HepG2 (cell line): ENCODE measurements at regions not wholly inside any gene's neighbourhood (a gene's known extent, or its start where the extent isn't known, plus 50 kb on each side); places are given as distances from the start of the nearest gene placed in this dataset.

Experiments used
- CREM ChIP-seq, 2 experiments: sonication (generic) in 1 of 2; formaldehyde crosslinking in 1 of 2; IDR thresholded peaks; 2 replicates each; pipeline versions ENCODE4 v1.4.0 to v1.6.1; 2016 to 2020; ENCODE audit warnings: antibody characterized with exemption in 1 of 2, mild to moderate bottlenecking in 1 of 2, missing genetic modification reagents in 1 of 2
- IRF1 ChIP-seq: sonication (generic); formaldehyde crosslinking; IDR thresholded peaks from 2 replicates; pipeline ENCODE4 v1.4.0; 2020; ENCODE audit warnings: low read depth, mild to moderate bottlenecking, missing genetic modification reagents
- NCOA2 ChIP-seq: sonication (generic); formaldehyde crosslinking; IDR thresholded peaks from 2 replicates; pipeline ENCODE4 v1.8.0; 2022; ENCODE audit warnings: inconsistent platforms
- NFIC ChIP-seq: IDR thresholded peaks from 2 replicates; pipeline ENCODE4 v1.6.1; 2012; ENCODE audit warnings: mild to moderate bottlenecking, low read length, inconsistent platforms
- PHF8 ChIP-seq: sonication (generic); formaldehyde crosslinking; IDR thresholded peaks from 2 replicates; pipeline ENCODE4 v1.5.0; 2020; ENCODE audit warnings: missing genetic modification reagents
- SIN3A ChIP-seq: IDR thresholded peaks from 2 replicates; pipeline ENCODE4 v1.6.1; 2011; ENCODE audit warnings: low read depth, mild to moderate bottlenecking, control low read depth, low read length, borderline replicate concordance
- SMC3 ChIP-seq: IDR thresholded peaks from 2 replicates; pipeline ENCODE4 v1.6.1; 2011; ENCODE audit warnings: low read length, improper control_type of control experiment
- SNAPC5 ChIP-seq: sonication (generic); formaldehyde crosslinking; IDR thresholded peaks from 2 replicates; pipeline ENCODE4 v1.8.1; 2023; ENCODE audit warnings: mild to moderate bottlenecking, missing genetic modification reagents, borderline replicate concordance
- TEAD3 ChIP-seq: optimal IDR thresholded peaks from 2 replicates; pipeline ENCODE3; 2016; ENCODE audit warnings: borderline replicate concordance
- XRCC5 ChIP-seq: fragments of 200-400 bp; formaldehyde crosslinking; optimal IDR thresholded peaks from 2 replicates; pipeline ENCODE3; 2017; ENCODE audit warnings: mild to moderate bottlenecking, low read length
- ZBED4 ChIP-seq: sonication (generic); formaldehyde crosslinking; IDR thresholded peaks from 2 replicates; pipeline ENCODE4 v1.4.0; 2020; ENCODE audit warnings: missing genetic modification reagents, borderline replicate concordance
- ZKSCAN1 ChIP-seq: fragments of 150-350 bp; IDR thresholded peaks from 2 replicates; pipeline ENCODE4 v1.6.1; 2014; ENCODE audit warnings: low read length
- ZNF205 ChIP-seq: IDR thresholded peaks from 2 replicates; pipeline ENCODE4 v1.6.1; 2018; ENCODE audit warnings: missing biosample characterization, missing genetic modification reagents
- ZNF317 ChIP-seq: sonication (generic); formaldehyde crosslinking; IDR thresholded peaks from 2 replicates; pipeline ENCODE4 v1.5.0; 2020; ENCODE audit warnings: mild to moderate bottlenecking, missing genetic modification reagents
- ZNF562 ChIP-seq: sonication (generic); formaldehyde crosslinking; IDR thresholded peaks from 2 replicates; pipeline ENCODE4 v1.8.0; 2022; ENCODE audit warnings: missing genetic modification reagents, borderline replicate concordance
- ZSCAN31 ChIP-seq: sonication (generic); formaldehyde crosslinking; IDR thresholded peaks from 2 replicates; pipeline ENCODE4 v1.5.0; 2020; ENCODE audit warnings: low read depth, mild to moderate bottlenecking, missing genetic modification reagents
- TF ChIP-seq, protein P1 (sequence below): sonication (generic); formaldehyde crosslinking; IDR thresholded peaks from 2 replicates; pipeline ENCODE4 v1.5.0; 2020; ENCODE audit warnings: mild to moderate bottlenecking, missing genetic modification reagents
- TF ChIP-seq, protein P2 (sequence below): sonication (generic); formaldehyde crosslinking; IDR thresholded peaks from 2 replicates; pipeline ENCODE4 v1.4.0; 2020; ENCODE audit warnings: mild to moderate bottlenecking, missing genetic modification reagents
- TF ChIP-seq, protein P3 (sequence below): sonication (generic); formaldehyde crosslinking; IDR thresholded peaks from 2 replicates; pipeline ENCODE4 v1.8.1; 2023; ENCODE audit warnings: missing genetic modification reagents, mild to moderate bottlenecking, borderline replicate concordance

DNA sequence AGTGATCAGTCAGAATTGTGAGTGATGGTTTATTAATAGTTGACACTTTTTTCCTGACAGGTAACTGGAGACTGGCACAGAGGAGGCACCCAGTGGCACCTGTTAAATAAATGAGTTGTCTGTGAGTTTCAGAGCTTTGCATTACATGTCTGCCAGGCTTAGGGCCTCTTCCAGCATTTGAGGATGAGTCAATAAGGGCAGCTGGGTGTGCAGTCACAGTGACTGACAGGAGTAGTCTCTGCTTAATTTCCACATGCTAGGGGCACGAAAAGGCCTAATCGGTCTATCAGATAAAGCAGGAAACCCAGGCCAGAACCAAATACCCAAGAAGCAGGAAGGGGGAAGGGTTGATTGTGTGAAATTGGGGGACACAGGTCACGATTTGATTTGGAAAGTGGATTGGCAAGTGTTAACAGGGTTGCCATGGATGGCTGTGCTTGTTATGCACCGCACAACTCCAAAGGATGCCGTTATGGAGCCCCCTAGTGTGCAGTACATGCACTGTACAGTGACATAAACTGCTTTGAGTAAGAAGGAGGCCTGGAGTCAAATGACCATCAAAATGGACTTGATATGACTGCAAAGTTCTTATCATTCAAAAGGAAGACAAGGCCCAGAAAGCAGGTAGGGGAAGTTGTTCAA, 111.9 kb upstream of the GGTLC1 start (continued):
- no peak for TF ChIP-seq ZBED4 (CRISPR knock-in tag)
- peak; percentile 85 for TF ChIP-seq SMC3
- TF ChIP-seq CREM (IDR thresholded peaks at IDR 0.05), result no peak
- no peak for TF ChIP-seq CREM (CRISPR knock-in tag; IDR thresholded peaks at IDR 0.05)
- TF ChIP-seq SIN3A, result no peak
- TF ChIP-seq, protein P1, sequence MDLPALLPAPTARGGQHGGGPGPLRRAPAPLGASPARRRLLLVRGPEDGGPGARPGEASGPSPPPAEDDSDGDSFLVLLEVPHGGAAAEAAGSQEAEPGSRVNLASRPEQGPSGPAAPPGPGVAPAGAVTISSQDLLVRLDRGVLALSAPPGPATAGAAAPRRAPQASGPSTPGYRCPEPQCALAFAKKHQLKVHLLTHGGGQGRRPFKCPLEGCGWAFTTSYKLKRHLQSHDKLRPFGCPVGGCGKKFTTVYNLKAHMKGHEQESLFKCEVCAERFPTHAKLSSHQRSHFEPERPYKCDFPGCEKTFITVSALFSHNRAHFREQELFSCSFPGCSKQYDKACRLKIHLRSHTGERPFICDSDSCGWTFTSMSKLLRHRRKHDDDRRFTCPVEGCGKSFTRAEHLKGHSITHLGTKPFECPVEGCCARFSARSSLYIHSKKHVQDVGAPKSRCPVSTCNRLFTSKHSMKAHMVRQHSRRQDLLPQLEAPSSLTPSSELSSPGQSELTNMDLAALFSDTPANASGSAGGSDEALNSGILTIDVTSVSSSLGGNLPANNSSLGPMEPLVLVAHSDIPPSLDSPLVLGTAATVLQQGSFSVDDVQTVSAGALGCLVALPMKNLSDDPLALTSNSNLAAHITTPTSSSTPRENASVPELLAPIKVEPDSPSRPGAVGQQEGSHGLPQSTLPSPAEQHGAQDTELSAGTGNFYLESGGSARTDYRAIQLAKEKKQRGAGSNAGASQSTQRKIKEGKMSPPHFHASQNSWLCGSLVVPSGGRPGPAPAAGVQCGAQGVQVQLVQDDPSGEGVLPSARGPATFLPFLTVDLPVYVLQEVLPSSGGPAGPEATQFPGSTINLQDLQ (CRISPR knock-in tag), result no peak
- no peak for TF ChIP-seq SNAPC5 (CRISPR knock-in tag)
- TF ChIP-seq NCOA2 (CRISPR knock-in tag), result no peak
- no peak for TF ChIP-seq ZNF205 (CRISPR knock-in tag)
- TF ChIP-seq ZNF562 (CRISPR knock-in tag), result no peak
- no peak for TF ChIP-seq IRF1 (CRISPR knock-in tag)
- TF ChIP-seq, protein P2, sequence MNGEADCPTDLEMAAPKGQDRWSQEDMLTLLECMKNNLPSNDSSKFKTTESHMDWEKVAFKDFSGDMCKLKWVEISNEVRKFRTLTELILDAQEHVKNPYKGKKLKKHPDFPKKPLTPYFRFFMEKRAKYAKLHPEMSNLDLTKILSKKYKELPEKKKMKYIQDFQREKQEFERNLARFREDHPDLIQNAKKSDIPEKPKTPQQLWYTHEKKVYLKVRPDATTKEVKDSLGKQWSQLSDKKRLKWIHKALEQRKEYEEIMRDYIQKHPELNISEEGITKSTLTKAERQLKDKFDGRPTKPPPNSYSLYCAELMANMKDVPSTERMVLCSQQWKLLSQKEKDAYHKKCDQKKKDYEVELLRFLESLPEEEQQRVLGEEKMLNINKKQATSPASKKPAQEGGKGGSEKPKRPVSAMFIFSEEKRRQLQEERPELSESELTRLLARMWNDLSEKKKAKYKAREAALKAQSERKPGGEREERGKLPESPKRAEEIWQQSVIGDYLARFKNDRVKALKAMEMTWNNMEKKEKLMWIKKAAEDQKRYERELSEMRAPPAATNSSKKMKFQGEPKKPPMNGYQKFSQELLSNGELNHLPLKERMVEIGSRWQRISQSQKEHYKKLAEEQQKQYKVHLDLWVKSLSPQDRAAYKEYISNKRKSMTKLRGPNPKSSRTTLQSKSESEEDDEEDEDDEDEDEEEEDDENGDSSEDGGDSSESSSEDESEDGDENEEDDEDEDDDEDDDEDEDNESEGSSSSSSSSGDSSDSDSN (CRISPR knock-in tag), result no peak
- peak; percentile 31 for TF ChIP-seq TEAD3 (CRISPR knock-in tag)
- TF ChIP-seq ZNF317 (CRISPR knock-in tag), result no peak
- TF ChIP-seq PHF8, result no peak
- TF ChIP-seq ZSCAN31 (CRISPR knock-in tag), result no peak
- TF ChIP-seq NFIC, result no peak
- peak; percentile 91 for TF ChIP-seq XRCC5
- no peak for TF ChIP-seq ZKSCAN1
- TF ChIP-seq, protein P3, sequence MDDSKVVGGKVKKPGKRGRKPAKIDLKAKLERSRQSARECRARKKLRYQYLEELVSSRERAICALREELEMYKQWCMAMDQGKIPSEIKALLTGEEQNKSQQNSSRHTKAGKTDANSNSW (CRISPR knock-in tag), result no peak
